GM11168 (cell line): ENCODE measurements at regions not wholly inside any gene's neighbourhood (a gene's known extent, or its start where the extent isn't known, plus 50 kb on each side); places are given as distances from the start of the nearest gene placed in this dataset.
"Not testable (repeated sequence)": the region's sequence is repeated elsewhere in the genome, so short reads cannot be mapped to it uniquely, and the experiment has no call there.

Experiments used
- in situ Hi-C: fragments of 300-500 bp; cut with MboI; formaldehyde crosslinking; loops from one replicate; pipeline ENCODE4 v1.12.0; 2022; ENCODE audit warnings: low sequenced_read_pairs; ENCODE audit not compliant: unreplicated experiment

DNA sequence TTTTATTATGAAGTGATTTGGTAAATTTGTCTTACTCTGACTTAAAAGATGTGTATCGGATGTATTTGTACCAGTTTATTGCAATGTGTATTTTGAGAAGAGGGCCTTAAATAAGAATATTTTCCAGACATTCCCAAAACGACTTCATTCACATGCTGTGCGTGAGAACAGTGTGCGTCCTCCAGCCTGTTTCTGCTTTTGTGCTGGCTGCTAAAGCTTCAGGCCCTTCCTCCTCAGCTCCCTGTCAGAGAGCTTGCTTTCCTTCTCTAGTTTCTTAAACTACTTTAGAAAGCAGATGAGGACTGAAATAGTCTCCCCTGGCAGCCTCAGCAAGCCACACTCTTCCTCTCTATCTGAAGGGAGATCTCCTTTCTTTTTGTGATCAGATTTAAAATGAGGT is 157.8 kb downstream of the SAMD5 start:
- in situ Hi-C loops, result no loop called here

DNA sequence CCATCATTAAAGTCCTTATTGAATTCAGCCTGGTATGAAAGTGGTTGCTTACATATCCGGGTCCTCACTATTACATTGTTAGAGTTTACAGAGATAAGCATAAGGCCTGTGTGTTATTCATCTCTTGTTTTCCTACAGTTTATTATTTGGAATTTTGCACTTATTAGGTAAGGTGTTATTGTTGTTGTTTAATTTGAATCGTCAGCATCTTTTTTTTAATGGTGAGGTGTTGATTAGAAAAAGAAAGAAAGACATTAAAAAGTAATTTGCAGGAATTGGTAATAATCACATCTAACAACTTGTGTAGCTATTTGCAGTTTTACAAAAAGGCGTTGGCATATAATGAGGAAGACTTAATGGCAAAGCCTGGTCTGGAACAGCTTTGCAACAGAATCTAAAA is 158.6 kb downstream of the SAMD5 start:
- in situ Hi-C loops, result no loop called here

DNA sequence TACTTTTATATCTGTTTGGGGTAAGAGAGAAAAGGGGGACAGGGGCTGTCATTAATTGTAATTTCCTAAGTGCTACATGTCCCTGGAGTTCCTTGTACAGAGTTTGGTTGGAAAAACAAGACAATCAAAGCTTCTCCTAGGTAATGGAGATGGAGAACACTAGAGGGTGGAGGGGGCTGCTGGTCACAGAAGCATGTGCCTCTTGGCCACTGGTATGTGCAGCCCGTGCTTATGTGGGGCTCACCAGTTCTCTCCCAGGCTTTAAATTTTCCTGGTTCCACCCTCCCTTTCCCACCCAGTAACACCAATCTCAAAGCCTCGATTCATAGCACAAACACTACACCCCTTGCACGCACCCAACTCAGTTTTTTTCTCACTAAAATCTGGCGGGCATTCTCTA is 165.6 kb downstream of the SAMD5 start:
- in situ Hi-C loops, result no loop called here

DNA sequence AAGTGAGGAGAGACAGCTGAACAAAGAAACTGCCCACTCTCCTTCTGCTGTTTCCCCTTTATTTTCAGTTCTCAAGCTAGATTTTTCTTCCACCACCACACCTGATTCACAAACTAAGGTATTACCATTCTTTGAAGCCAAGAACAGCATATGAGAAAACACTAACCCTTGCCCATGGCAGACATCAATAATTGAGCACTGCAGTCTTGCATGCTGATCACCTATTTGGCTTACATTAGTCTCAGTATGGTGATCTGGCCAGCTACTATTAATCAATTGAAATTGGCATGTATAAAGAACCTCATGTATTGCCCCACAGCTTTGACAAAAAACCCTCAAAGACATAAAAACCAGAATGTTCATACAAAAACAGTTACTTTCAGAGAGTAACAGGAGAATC is 166.3 kb downstream of the SAMD5 start:
- in situ Hi-C loops, result no loop called here

DNA sequence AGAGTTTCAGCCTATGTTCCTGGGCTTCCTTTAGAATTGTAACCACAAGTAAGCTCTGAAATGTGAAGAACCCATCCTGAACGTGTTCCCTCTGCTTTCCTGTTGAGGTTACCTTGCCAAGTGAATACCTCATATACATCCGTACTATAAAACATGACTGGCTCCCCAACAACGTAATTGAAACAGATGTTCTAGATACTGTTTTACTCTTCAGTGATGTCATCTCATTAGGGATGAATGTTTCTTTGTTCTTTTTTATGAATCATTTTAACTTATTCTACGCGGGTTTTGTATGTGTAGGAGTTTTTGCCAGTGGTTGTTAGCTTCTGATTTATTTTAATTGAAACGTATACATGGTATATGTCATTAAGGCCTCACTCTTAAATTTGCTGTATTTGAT is 166.8 kb downstream of the SAMD5 start:
- in situ Hi-C loops, result no loop called here

DNA sequence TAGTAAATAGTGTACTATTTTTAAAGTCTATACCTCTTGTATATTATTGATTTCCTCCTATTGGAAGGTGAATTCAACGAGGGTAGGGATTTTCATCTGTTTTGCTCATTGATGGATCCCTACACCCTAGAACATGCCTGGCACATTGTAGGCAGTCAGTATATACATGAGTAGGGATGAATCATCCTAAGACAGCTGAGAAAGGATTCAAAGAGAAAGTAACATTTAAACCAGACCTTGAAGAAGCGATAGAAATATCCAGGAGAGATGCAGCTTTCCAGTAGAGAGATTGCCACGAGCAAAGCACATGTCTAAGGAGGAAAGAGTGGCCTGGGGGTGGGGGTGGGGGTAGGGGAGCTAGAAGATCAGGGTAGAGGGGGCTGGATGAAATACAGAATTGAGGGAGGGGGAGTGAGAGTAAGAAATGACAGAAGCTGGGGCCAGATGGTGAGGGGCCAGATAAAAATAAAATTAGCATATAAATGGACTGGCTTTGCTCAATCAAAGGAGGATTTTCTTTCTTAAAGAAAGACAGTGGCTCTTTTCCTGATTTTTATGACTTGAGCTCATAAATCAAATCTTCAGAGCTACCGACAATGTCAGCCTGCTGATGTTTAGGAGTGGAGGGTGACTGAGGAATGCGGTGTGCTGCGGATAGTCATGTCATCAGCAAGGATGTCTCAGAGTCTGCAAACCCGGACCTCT is 168.2 kb downstream of the SAMD5 start:
- in situ Hi-C loops, result no loop called here

DNA sequence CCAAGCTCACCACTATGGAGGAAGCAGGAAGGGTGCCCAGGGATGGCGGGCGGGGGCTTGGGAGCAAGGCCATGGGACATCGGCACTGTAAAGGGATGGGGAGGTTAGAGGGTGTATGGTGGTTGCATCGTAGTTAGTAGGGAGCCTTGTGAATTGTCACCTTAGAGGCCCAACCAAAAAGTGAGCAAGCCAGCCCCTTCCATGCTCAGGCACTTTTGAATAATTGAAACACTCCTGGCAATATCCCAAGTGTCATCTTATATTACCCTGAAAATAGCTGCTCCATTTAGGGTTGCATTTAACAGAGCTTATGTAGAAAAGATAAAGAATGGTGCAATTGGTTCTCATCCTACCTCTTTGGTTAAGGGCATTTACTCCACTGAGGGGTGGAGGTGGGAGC is 169.2 kb downstream of the SAMD5 start:
- in situ Hi-C loops, result no loop called here

DNA sequence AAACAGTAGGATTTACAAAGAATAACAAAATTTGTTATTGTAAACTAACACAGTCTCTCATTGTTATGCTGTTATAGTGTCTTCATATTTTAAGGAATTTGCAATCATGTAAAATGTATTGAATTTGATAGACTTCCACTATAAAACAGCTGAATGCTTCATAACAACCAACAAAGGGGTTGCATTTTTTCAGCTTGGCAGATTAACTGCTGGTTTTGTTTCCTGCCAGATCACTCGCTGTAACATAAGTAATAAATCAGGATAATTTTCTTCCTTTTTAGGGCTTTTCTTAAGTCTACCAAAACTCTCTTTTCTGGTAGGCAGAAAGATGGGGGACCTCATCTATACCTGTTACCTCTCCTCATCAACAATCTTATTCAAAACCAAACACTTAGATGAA is 169.8 kb downstream of the SAMD5 start:
- in situ Hi-C loops, result no loop called here

DNA sequence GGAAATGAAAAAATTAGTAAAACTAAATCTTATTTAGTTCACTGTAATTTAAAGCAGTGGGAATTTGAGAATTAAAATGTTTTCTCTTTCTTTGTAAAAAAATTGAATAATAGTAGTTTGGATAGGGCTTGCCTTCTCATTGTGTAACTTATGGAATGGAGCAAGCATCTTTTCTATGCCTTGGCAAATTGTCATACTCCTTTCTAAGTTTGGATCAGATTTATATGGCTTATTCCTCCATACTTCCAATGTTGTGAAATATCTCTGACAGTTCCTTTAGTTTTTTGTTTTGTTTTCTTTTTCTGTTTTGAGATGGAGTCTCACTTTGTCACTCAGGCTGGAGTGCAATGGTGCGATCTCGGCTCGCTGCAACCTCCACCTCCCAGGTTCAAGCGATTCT is 176.4 kb downstream of the SAMD5 start:
- in situ Hi-C loops, result no loop called here

DNA sequence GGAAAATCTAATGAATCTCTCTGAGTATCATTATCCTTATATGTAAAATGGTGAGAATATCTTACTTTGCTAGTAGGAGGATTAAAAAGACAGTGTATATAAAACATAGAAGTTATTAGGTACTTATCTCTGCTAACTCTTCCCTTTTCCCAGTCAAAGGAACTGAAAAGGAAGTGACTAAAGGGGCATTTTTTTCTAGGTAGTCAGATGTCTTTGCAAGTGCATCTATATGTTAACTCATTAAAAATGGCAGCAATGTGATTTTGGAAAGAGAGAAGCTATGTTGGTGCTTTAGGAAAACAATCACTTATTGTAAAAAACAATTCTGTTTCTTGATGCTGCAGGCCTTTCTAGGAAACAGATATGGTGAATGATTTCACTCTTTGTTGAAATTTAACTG is 180.9 kb downstream of the SAMD5 start:
- in situ Hi-C loops, result no loop called here

DNA sequence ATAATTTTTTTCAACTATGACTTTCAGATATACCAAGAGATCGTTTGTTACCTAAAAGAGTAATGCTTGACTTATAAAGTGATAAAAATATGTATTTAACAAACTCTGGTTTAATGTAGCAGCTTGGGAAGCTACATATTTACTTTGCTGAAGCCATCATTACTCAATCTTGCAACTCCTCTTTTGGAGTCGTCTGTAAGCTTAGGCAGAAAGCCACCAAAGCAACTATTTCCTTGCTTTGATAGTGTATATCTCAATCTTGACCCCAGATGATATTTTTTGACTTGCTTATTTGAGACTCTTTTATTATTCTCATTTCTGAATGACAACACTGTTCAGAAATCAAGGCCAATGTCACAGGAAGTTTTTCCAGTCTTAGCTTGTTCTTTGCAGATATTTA is 183.0 kb downstream of the SAMD5 start:
- in situ Hi-C loops, result no loop called here

DNA sequence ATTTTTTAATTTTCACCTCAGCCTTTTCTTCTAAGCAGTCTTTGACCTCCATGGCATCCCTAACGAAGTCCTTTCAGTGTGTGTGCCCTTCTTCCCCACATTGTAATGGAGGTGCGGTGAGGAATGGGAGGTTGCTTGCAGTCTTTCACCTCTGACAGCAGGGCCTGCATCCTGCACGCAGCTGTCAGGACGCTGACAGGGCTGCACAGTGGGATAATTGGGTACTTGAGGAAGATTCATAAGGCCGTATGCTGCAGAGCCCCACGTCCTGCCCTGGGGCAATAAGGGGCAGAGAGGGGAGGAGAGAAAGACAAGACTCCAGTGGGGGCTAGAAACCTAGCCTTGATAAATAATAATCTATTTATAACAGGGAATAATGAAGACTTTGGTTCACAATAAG is 184.7 kb downstream of the SAMD5 start:
- in situ Hi-C loops, result no loop called here

DNA sequence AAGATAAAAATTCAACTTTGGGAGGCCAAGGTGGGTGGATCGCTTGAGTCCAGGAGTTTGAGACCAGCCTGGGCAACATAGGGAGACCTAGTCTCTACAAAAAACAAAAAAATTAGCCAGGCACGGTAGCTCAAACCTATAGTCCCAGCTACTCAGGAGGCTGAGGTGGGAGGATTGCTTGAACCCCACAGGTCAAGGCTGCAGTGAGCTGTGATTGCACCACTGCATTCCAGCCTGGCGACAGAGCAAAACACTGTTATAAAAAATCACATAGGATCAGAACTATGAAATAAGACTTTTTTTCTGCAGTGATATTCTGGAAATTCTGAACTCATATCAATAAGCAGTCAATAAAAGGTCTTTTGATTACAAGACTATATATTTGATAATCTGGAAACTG is 186.1 kb downstream of the SAMD5 start:
- in situ Hi-C loops, result not testable (repeated sequence)

DNA sequence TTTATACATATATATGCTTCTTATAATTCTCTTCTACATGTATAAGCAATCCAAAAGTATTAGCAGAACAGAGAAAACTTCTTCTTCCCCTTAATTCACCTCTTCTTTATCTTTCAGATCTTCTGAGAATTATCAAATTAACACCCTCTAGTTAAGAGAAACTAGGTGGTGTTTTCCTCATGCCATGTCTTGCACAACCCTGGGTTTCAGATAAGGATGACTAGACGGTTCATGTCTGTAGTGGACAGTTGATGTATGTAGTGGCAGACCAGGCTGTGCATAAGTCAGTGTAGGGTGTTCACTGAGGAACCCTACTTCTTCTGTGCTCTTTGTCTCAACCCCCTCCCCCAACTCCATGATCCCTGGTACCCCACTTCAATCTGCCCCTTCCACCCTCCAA is 187.3 kb downstream of the SAMD5 start:
- in situ Hi-C loops, result no loop called here

DNA sequence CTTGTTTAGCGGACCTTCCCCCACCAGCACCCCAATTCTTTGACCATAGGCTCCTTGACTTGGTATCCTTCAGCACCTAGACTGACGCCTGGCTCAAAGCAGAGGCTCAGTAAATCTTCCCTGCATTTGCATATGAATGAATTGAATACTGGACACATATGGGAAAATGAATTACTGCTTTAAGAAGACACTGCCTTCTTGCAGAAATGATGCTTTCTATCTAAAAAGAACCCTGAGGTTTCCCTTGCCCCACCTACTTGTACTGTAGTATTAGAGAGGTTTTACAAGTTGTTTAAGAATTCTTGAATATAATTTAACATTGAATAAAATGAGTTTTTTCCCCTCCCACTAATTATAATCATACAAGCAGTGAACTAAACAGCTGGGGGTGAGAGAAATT is 190.7 kb downstream of the SAMD5 start:
- in situ Hi-C loops, result no loop called here

DNA sequence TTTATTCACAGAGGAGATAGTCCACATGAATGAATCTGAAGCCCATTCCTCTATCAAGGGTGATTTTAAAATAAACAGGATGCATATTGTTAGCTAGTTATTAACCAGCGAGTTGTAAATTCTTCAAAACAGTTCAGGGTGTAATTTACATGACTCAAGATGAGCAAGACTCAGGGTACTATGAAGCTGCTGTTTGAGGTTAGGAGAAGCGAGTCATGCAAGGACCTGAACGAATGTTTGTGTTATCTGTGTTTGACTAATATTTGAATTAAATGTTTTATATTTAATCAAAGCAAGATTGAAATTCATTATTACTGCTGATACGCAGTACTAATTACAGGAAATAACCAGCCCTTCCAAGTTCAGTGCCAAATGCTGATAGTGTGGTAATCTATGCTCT is 191.1 kb downstream of the SAMD5 start:
- in situ Hi-C loops, result no loop called here

DNA sequence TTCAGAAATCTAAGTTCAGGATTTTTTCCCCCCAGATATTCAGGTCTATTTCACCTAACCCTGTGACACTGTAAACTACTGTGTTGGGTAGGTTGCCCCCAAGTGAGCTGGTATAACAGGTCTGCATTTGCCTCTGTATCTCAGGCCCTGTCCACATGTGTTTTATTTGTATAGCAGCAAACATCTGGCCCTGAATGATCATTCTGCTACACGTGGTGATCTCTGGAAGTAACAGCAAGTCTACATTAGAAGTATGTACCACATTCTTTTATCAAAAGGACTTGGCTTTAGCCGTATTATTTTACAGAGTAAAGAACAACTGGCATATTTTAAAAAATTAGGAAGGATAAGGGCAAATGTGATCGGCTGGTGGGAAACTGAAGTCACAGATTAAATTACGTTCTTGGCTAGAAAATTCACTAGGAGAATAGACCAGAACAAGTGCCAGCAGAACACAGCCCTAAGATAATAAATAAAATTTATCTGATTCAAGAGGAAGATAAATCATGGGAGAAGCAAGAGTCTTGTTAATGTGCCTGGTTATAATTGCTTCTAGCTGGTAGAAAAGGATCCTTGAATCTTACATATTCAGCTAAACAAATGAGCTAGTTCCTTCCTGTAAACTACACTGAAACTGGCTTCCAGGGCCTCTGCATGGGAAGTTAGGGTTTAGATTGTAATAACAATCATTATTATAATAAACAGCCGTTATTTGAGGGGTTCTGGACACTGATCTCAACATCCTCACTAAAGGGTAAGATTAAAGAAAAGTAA is 192.1 kb downstream of the SAMD5 start:
- in situ Hi-C loops, result no loop called here

DNA sequence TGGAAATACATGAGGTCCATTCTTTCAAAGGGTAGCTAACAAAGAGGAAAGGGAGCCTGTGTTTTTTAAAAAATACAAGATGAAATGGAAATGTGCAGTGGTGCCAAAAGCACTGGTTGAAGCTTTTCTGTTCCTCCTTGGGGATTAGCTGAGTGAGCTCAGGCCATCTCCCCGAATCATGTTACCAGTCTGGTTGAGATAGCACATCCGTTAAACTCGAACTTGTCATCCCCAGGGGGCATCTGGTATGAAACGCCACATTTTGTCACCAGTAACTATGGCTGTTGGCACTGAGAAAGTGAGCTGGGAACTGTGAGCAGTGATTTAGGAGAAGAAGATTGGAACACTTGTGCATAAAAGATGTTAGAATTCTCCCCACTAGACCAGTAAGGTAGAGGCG is 196.2 kb downstream of the SAMD5 start:
- in situ Hi-C loops, result no loop called here

DNA sequence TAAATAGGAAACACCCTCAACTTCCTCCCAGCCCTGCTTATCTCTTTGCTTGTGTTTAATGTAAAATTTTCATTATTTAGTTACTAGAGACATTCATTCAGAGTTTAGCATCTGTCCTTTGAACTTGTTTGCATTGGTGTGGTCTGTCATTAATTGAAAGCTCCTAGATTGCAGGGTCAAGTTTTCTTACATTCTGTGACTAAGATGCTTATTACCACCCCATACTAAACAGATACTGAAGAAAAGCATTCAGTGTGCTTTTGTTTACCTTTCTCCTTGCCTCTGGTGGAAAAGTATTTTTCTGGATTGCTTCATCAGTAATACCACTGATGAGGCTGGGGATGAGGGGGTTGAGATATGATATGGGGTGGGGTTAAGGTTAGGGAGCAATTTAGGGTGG is 199.0 kb downstream of the SAMD5 start:
- in situ Hi-C loops, result no loop called here

DNA sequence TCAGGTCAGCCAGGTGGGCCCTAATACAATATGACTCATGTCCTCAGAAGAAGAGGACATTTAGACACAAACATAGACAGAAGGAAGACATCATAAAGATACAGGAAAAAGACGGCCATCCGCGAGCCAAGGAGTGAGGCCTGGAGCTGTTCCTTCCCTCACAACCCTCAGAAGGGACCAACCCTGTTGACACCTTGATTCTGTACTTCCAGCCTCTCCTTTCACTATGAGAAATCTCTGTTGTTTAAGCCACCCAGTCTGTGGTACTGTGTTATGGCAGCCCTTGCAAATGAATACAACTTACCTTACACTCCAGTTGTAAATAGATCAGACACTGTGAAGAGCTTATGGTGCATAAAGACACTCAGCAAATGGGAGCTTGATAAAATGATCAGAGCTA is 199.7 kb downstream of the SAMD5 start:
- in situ Hi-C loops, result no loop called here

DNA sequence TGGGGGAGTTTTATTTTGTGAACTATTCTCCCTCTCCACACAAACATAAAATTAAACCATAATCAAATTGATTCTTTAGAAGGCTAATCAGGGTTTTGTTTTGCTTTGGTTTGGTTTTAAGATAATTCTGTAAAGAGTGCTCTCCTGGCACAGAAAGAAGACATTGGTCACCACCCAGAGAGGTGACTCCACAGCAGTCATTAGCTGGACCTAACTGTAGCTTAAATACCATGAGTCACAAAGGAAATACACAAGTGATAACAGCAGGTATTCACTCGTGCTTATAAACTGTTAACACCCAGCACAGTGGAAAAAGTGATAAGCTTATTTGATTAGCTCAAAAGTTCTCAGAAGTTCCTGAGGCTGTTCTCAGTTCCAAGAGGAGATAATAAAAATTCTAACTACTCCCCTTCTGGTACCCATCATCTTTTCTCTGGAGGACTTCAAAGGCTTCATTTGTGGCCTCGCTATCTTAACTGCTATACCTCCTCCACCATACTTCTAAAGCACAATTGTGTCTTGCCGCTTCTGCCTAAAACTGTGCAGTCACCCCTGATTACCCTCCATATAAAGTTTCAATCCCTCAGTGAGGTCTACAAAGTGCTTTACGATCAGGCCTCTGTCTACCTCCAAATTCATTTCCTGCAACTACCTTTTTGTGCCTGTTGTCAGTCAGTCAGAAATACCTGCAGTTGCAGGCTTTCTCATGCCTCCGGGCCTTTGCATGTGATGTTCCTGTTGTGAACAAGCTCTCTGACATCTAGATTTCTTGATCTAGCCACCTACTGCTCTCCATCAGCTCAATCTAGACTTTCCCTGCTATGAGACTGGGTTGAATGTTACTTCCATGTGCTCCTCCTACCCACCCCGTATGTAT is 201.1 kb downstream of the SAMD5 start:
- in situ Hi-C loops, result no loop called here
